Lower lobe of right lung (tissue), 2 donors: ENCODE measurements at regions not wholly inside any gene's neighbourhood (a gene's known extent, or its start where the extent isn't known, plus 50 kb on each side); places are given as distances from the start of the nearest gene placed in this dataset.

ENCODE experiments used
- ATAC-seq, 2 donors: fragments of 200-7000 bp; cut with Tn5 transposase; one replicate each; pipeline ENCODE4 v1.9.1; 2020 to 2022; ENCODE audit warnings: mild to moderate bottlenecking in 2 of 2, moderate library complexity in 2 of 2
- DNase-seq: peaks from one replicate; pipeline ENCODE4 v3.0.0-alpha.2; 2020
- H3K27ac ChIP-seq: fragments of 200-600 bp; one replicate; pipeline ENCODE4 v1.8.0; 2022
- H3K27me3 ChIP-seq: fragments of 200-600 bp; one replicate; pipeline ENCODE4 v1.8.0; 2022; ENCODE audit warnings: low read depth
- H3K36me3 ChIP-seq: fragments of 200-600 bp; one replicate; pipeline ENCODE4 v1.8.0; 2022; ENCODE audit warnings: mild to moderate bottlenecking
- H3K4me1 ChIP-seq: fragments of 200-600 bp; one replicate; pipeline ENCODE4 v1.8.0; 2022
- H3K4me3 ChIP-seq: fragments of 200-600 bp; one replicate; pipeline ENCODE4 v1.8.0; 2022; ENCODE audit warnings: mild to moderate bottlenecking
- H3K9me3 ChIP-seq: fragments of 200-600 bp; one replicate; pipeline ENCODE4 v1.8.0; 2022
- CTCF ChIP-seq: fragments of 200-600 bp; IDR thresholded peaks from one replicate; pipeline ENCODE4 v1.8.0; 2022; ENCODE audit warnings: antibody characterized with exemption, mild to moderate bottlenecking
- intact Hi-C: fragments of 100-400 bp; cut with DNase I; formaldehyde crosslinking; loops from one replicate; pipeline ENCODE4 v1.11.0; 2022
- donor health status: DM: no; HTN: yes; CAD: no; lungs with severe emphysema.

- ATAC-seq = no peak
- no peak for TF ChIP-seq CTCF
- no peak overlapping the region for H3K4me3 ChIP-seq
- no peaks in the 10 kb centered on the region for H3K36me3 ChIP-seq
- H3K9me3 ChIP-seq = no peaks in the 10 kb centered on the region
- H3K4me1 ChIP-seq = no peaks in the 10 kb centered on the region
- H3K27me3 ChIP-seq = no peaks in the 10 kb centered on the region
- H3K27ac ChIP-seq = no peak overlapping the region
- intact Hi-C loops = no loop called here
- no peak for DNase-seq
These were observed 156.2 kb downstream of the THBS2 start for GRCh38 chr6:169097381-169097959.

GRCh38 chr6:169096388-169096787 lies 157.3 kb downstream of the THBS2 start:
- intact Hi-C loops = no loop called here
- no peaks in the 10 kb centered on the region for H3K36me3 ChIP-seq
- no peaks in the 10 kb centered on the region for H3K9me3 ChIP-seq
- no peaks in the 10 kb centered on the region for H3K27me3 ChIP-seq
- TF ChIP-seq CTCF = no peak
- H3K4me1 ChIP-seq = no peaks in the 10 kb centered on the region
- no peak overlapping the region for H3K27ac ChIP-seq
- DNase-seq = no peak
- no peak overlapping the region for H3K4me3 ChIP-seq
- no peak for ATAC-seq

- Histone ChIP-seq H3K9me3 (peaks cover 12% of the 10 kb centered on the region), H3K27ac (no peak overlapping the region), H3K36me3 (no peaks in the 10 kb centered on the region), H3K4me1 (no peaks in the 10 kb centered on the region), H3K27me3 (no peaks in the 10 kb centered on the region), H3K4me3 (no peak overlapping the region)
- no peak for TF ChIP-seq CTCF
- intact Hi-C loops = no loop called here
- no peak for DNase-seq
- no peak for ATAC-seq
These were observed 158.5 kb downstream of the THBS2 start for GRCh38 chr6:169095153-169095552.

- H3K36me3 ChIP-seq = no peaks in the 10 kb centered on the region
- H3K27me3 ChIP-seq = no peaks in the 10 kb centered on the region
- TF ChIP-seq CTCF = no peak
- H3K4me3 ChIP-seq = no peak overlapping the region
- peaks cover 13% of the 10 kb centered on the region for H3K9me3 ChIP-seq
- no peak for DNase-seq
- ATAC-seq = no peak
- H3K4me1 ChIP-seq = no peaks in the 10 kb centered on the region
- intact Hi-C loops = no loop called here
- H3K27ac ChIP-seq = no peak overlapping the region
These were observed 159.1 kb downstream of the THBS2 start for GRCh38 chr6:169094552-169094950.

- H3K9me3 ChIP-seq = peaks cover 13% of the 10 kb centered on the region
- no peak for ATAC-seq
- H3K4me1 ChIP-seq = no peaks in the 10 kb centered on the region
- no peaks in the 10 kb centered on the region for H3K36me3 ChIP-seq
- H3K4me3 ChIP-seq = no peak overlapping the region
- H3K27ac ChIP-seq = no peak overlapping the region
- no peak for TF ChIP-seq CTCF
- H3K27me3 ChIP-seq = no peaks in the 10 kb centered on the region
- intact Hi-C loops = no loop called here
- no peak for DNase-seq
These were observed 159.7 kb downstream of the THBS2 start for GRCh38 chr6:169093770-169094551.
